Sigmoid colon (tissue), 6 donors: ENCODE measurements at regions not wholly inside any gene's neighbourhood (a gene's known extent, or its start where the extent isn't known, plus 50 kb on each side); places are given as distances from the start of the nearest gene placed in this dataset.

Experiments used
- DNase-seq: peaks from one replicate; pipeline ENCODE4 v3.0.0-alpha.2; 2019
- H3K27ac ChIP-seq, 4 donors: fragments of 200-600 bp; sonication (generic); one replicate each; pipeline ENCODE4 v1.5.1; 2016 to 2019; ENCODE audit warnings: mild to moderate bottlenecking in 1 of 4
- H3K27me3 ChIP-seq, 3 donors: fragments of 200-600 bp; sonication (generic); one replicate each; pipeline ENCODE4 v1.5.1; 2019; ENCODE audit warnings: mild to moderate bottlenecking in 1 of 3
- H3K36me3 ChIP-seq, 4 donors: fragments of 200-600 bp; sonication (generic); one replicate each; pipeline ENCODE4 v1.5.1; 2016 to 2019
- H3K4me1 ChIP-seq, 4 donors: fragments of 200-600 bp; sonication (generic); one replicate each; pipeline ENCODE4 v1.5.1; 2017 to 2019
- H3K4me3 ChIP-seq, 4 donors: fragments of 200-600 bp; sonication (generic); one replicate each; pipeline ENCODE4 v1.5.1; 2017 to 2019; ENCODE audit warnings: mild to moderate bottlenecking in 2 of 4, moderate library complexity in 1 of 4
- H3K9me3 ChIP-seq, 4 donors: fragments of 200-600 bp in 3 of 4; sonication (generic) in 3 of 4; one replicate each; pipeline versions ENCODE4 v1.5.1 to v1.6.1; 2013 to 2019
- CTCF ChIP-seq, 4 experiments: fragments of 450-650 bp in 3 of 4; fragments of 200-600 bp in 1 of 4; IDR thresholded peaks; one replicate each; pipeline ENCODE4 v1.5.1; 2016 to 2019; ENCODE audit warnings: antibody characterized with exemption in 4 of 4, mild to moderate bottlenecking in 3 of 4, moderate library complexity in 2 of 4
- EP300 ChIP-seq, 4 donors: sonication (generic); formaldehyde crosslinking; IDR thresholded peaks; one replicate each; pipeline ENCODE4 v1.6.1; 2017; ENCODE audit warnings: antibody characterized with exemption in 4 of 4
- POLR2A ChIP-seq, 2 donors: fragments of 450-650 bp; IDR thresholded peaks; one replicate each; pipeline ENCODE4 v1.6.1; 2016; ENCODE audit warnings: antibody characterized with exemption in 2 of 2, mild to moderate bottlenecking in 2 of 2, moderate library complexity in 2 of 2
- POLR2AphosphoS5 ChIP-seq, 4 donors: sonication (generic); formaldehyde crosslinking; IDR thresholded peaks; one replicate each; pipeline ENCODE4 v1.6.1; 2017; ENCODE audit warnings: antibody characterized with exemption in 4 of 4
- WGBS, 2 donors: extraction: QIAGEN DNeasy Blood & Tissue Kit; methylation state at CpG; one replicate each; pipeline ENCODE4 v1.1.7; 2013; 5-methylcytosine and 5-hydroxymethylcytosine counted together
- intact Hi-C: fragments of 100-400 bp; cut with DNase I; formaldehyde crosslinking; loops from one replicate; pipeline ENCODE4 v1.15.1; 2023
- donor health status: healthy with polysubstance abuse.
- donor health status: healthy.

- Histone ChIP-seq H3K9me3 (no peaks in the 10 kb centered on the region), H3K4me3 (no peak overlapping the region), H3K27ac (no peak overlapping the region), H3K27me3 (peaks cover 0 to 3% (median under 1%) of the 10 kb centered on the region in 3 donors), H3K36me3 (no peaks in the 10 kb centered on the region), H3K4me1 (no peaks in the 10 kb centered on the region)
- intact Hi-C loops = no loop called here
- no peak for TF ChIP-seq EP300 (IDR thresholded peaks at IDR 0.05)
- no peak for TF ChIP-seq POLR2A (IDR thresholded peaks at IDR 0.05)
- TF ChIP-seq POLR2AphosphoS5 (IDR thresholded peaks at IDR 0.05) = no peak
- no peak for TF ChIP-seq CTCF (IDR thresholded peaks at IDR 0.05)
- WGBS, 2 donors = 91 to 97% methylated on average over 1 of the region's 1 CpG
- DNase-seq = no peak
Measured at GRCh38 chr17:14774774-14775173, 473.9 kb downstream of the HS3ST3B1 start.

- intact Hi-C loops = no loop called here
- Histone ChIP-seq H3K27me3 (no peaks in the 10 kb centered on the region), H3K4me3 (no peak overlapping the region), H3K36me3 (no peaks in the 10 kb centered on the region), H3K27ac (no peak overlapping the region), H3K4me1 (no peaks in the 10 kb centered on the region), H3K9me3 (no peaks in the 10 kb centered on the region)
- DNase-seq = no peak
- no peak for TF ChIP-seq POLR2AphosphoS5 (IDR thresholded peaks at IDR 0.05)
- no peak for TF ChIP-seq POLR2A (IDR thresholded peaks at IDR 0.05)
- TF ChIP-seq EP300 (IDR thresholded peaks at IDR 0.05) = no peak
- TF ChIP-seq CTCF (IDR thresholded peaks at IDR 0.05) = no peak
- 51 to 74% methylated on average over 2 of the region's 2 CpGs for WGBS, 2 donors
Measured at GRCh38 chr17:14772776-14773175, 471.9 kb downstream of the HS3ST3B1 start.

- no peak for DNase-seq
- TF ChIP-seq EP300 (IDR thresholded peaks at IDR 0.05) (no peak), POLR2A (IDR thresholded peaks at IDR 0.05) (no peak), POLR2AphosphoS5 (IDR thresholded peaks at IDR 0.05) (no peak), CTCF (IDR thresholded peaks at IDR 0.05) (no peak)
- Histone ChIP-seq H3K4me1 (no peaks in the 10 kb centered on the region), H3K36me3 (no peaks in the 10 kb centered on the region), H3K9me3 (no peaks in the 10 kb centered on the region), H3K27ac (no peak overlapping the region), H3K4me3 (no peak overlapping the region), H3K27me3 (no peaks in the 10 kb centered on the region)
- 85 to 87% methylated on average over 6 of the region's 6 CpGs for WGBS, 2 donors
- intact Hi-C loops = no loop called here
Measured at GRCh38 chr17:14771543-14771942, 470.7 kb downstream of the HS3ST3B1 start.

GRCh38 chr17:14768923-14769322 is 468.0 kb downstream of the HS3ST3B1 start:
- Histone ChIP-seq H3K27ac (no peak overlapping the region), H3K4me1 (no peaks in the 10 kb centered on the region), H3K4me3 (no peak overlapping the region), H3K36me3 (no peaks in the 10 kb centered on the region), H3K27me3 (no peaks in the 10 kb centered on the region), H3K9me3 (no peaks in the 10 kb centered on the region)
- DNase-seq = no peak
- intact Hi-C loops = no loop called here
- TF ChIP-seq CTCF (IDR thresholded peaks at IDR 0.05) (no peak), EP300 (IDR thresholded peaks at IDR 0.05) (no peak), POLR2A (IDR thresholded peaks at IDR 0.05) (no peak)
- 83 to 88% methylated on average over 2 of the region's 2 CpGs for WGBS, 2 donors

GRCh38 chr17:14762736-14763479 is 462.0 kb downstream of the HS3ST3B1 start:
- WGBS, 2 donors = 73 to 74% methylated on average over 3 of the region's 3 CpGs
- TF ChIP-seq POLR2A (IDR thresholded peaks at IDR 0.05) (no peak), POLR2AphosphoS5 (IDR thresholded peaks at IDR 0.05) (no peak), EP300 (IDR thresholded peaks at IDR 0.05) (no peak), CTCF (IDR thresholded peaks at IDR 0.05) (no peak)
- Histone ChIP-seq H3K9me3 (no peaks in the 10 kb centered on the region), H3K27me3 (no peaks in the 10 kb centered on the region), H3K4me1 (no peaks in the 10 kb centered on the region), H3K36me3 (no peaks in the 10 kb centered on the region), H3K4me3 (no peak overlapping the region), H3K27ac (no peak overlapping the region)
- intact Hi-C loops = no loop called here
- DNase-seq = no peak
